GM18909 (cell line): ENCODE measurements at regions not wholly inside any gene's neighbourhood (a gene's known extent, or its start where the extent isn't known, plus 50 kb on each side); places are given as distances from the start of the nearest gene placed in this dataset.
"Not testable (repeated sequence)": the region's sequence is repeated elsewhere in the genome, so short reads cannot be mapped to it uniquely, and the experiment has no call there.

Source experiments
- ATAC-seq: cut with Tn5 transposase; IDR thresholded peaks from one replicate; pipeline ENCODE4 v1.9.1; 2021; ENCODE audit warnings: mild to moderate bottlenecking; ENCODE audit not compliant: unreplicated experiment, poor library complexity

- ATAC-seq, result peak; percentile 92
Measured at GRCh38 chr11:100575860-100576717, 111.0 kb upstream of the ARHGAP42 start.

GRCh38 chr11:100576718-100577021 is 110.4 kb upstream of the ARHGAP42 start:
- no peak for ATAC-seq

GRCh38 chr11:100578831-100579311 is 108.2 kb upstream of the ARHGAP42 start:
- no peak for ATAC-seq

GRCh38 chr11:100581318-100581717 is 105.8 kb upstream of the ARHGAP42 start:
- no peak for ATAC-seq

- no peak for ATAC-seq
Measured at GRCh38 chr11:100584201-100584985, 102.7 kb upstream of the ARHGAP42 start.

GRCh38 chr11:100585728-100586127 is 101.4 kb upstream of the ARHGAP42 start:
- no peak for ATAC-seq

GRCh38 chr11:100586361-100587101 is 100.6 kb upstream of the ARHGAP42 start:
- no peak for ATAC-seq

- no peak for ATAC-seq
Measured at GRCh38 chr11:100592619-100593260, 94.3 kb upstream of the ARHGAP42 start.

- ATAC-seq, result no peak
Measured at GRCh38 chr11:100593291-100593690, 93.8 kb upstream of the ARHGAP42 start.

GRCh38 chr11:100594320-100594719 is 92.8 kb upstream of the ARHGAP42 start:
- no peak for ATAC-seq

- ATAC-seq, result no peak
Measured at GRCh38 chr11:100600941-100601340, 86.1 kb upstream of the ARHGAP42 start.

- ATAC-seq, result no peak
Measured at GRCh38 chr11:100602716-100603115, 84.4 kb upstream of the ARHGAP42 start.

- not testable (repeated sequence) for ATAC-seq
Measured at GRCh38 chr11:100607761-100608160, 79.3 kb upstream of the ARHGAP42 start.

GRCh38 chr11:100612766-100613165 is 74.3 kb upstream of the ARHGAP42 start:
- ATAC-seq, result peak; percentile 87

GRCh38 chr11:100618914-100619313 is 68.2 kb upstream of the ARHGAP42 start:
- no peak for ATAC-seq

- ATAC-seq, result no peak
Measured at GRCh38 chr11:100619484-100619883, 67.6 kb upstream of the ARHGAP42 start.

GRCh38 chr11:100622404-100622803 is 64.7 kb upstream of the ARHGAP42 start:
- ATAC-seq, result no peak

GRCh38 chr11:100624346-100624745 is 62.7 kb upstream of the ARHGAP42 start:
- ATAC-seq, result no peak

GRCh38 chr11:100625041-100625440 is 62.0 kb upstream of the ARHGAP42 start:
- no peak for ATAC-seq

- ATAC-seq, result no peak
Measured at GRCh38 chr11:100629671-100630070, 57.4 kb upstream of the ARHGAP42 start.
